ENCODE measurements at regions not wholly inside any gene's neighbourhood (a gene's known extent, or its start where the extent isn't known, plus 50 kb on each side); places are given as distances from the start of the nearest gene placed in this dataset.

GRCh38 chr20:50315586-50316551, 125.2 kb downstream of the CEBPB start:
- Histone ChIP-seq H3K4me3 (ENCODE audit: low read length) (no peak overlapping the region), H3K27ac (ENCODE audit: low read length) (no peak overlapping the region), H3K9ac (ENCODE audit: low read length) (no peak overlapping the region), H3K4me2 (ENCODE audit: low read length) (no peak overlapping the region), H3K36me3 (ENCODE audit: low read depth, low read length) (no peaks in the 10 kb centered on the region), H2AFZ (ENCODE audit: low read length) (no peak overlapping the region), H4K20me1 (ENCODE audit: low read length) (no peaks in the 10 kb centered on the region), H3K27me3 (ENCODE audit: low read length) (no peaks in the 10 kb centered on the region), H3K79me2 (ENCODE audit: low read length) (peaks cover 17% of the 10 kb centered on the region), H3F3A (ENCODE audit: low read length, unreplicated experiment) (no peaks in the 10 kb centered on the region), H3K4me1 (ENCODE audit: insufficient read depth, low read length) (peaks cover 49% of the 10 kb centered on the region), H3K9me2 (replicated peaks; ENCODE audit: low read length) (no peaks in the 10 kb centered on the region), H3K9me3 (ENCODE audit: low read length) (no peaks in the 10 kb centered on the region)
- DNase-seq (no peak), ATAC-seq (no peak)
- intact Hi-C loops (cut with micrococcal nuclease): no loop called here
- no TSS peak for BruUV-seq (replicated peaks)
- TF ChIP-seq CTCF (conservative IDR thresholded peaks at IDR 0.05; ENCODE audit: low read depth, low read length) (no peak), EZH2phosphoT487 (IDR thresholded peaks at IDR 0.05; ENCODE audit: borderline replicate concordance, low read length) (no peak), EZH2 (IDR thresholded peaks at IDR 0.05; ENCODE audit: low read length, unreplicated experiment) (no peak)
- ChIA-PET POLR2A (ENCODE audit: unreplicated experiment) (no interaction called here), CTCF (no interaction called here)

- Histone ChIP-seq H3K4me3 (ENCODE audit: low read length) (no peak overlapping the region), H4K20me1 (ENCODE audit: low read length) (no peaks in the 10 kb centered on the region), H3K9ac (ENCODE audit: low read length) (no peak overlapping the region), H3K4me1 (ENCODE audit: insufficient read depth, low read length) (peaks cover 50% of the 10 kb centered on the region), H3K27me3 (ENCODE audit: low read length) (no peaks in the 10 kb centered on the region), H3F3A (ENCODE audit: low read length, unreplicated experiment) (no peaks in the 10 kb centered on the region), H3K27ac (ENCODE audit: low read length) (no peak overlapping the region), H3K4me2 (ENCODE audit: low read length) (no peak overlapping the region), H2AFZ (ENCODE audit: low read length) (no peak overlapping the region), H3K9me2 (replicated peaks; ENCODE audit: low read length) (no peaks in the 10 kb centered on the region), H3K79me2 (ENCODE audit: low read length) (peaks cover 17% of the 10 kb centered on the region), H3K36me3 (ENCODE audit: low read depth, low read length) (no peaks in the 10 kb centered on the region), H3K9me3 (ENCODE audit: low read length) (no peaks in the 10 kb centered on the region)
- CTCF ChIA-PET: no interaction called here
- DNase-seq: no peak
- TF ChIP-seq EZH2 (IDR thresholded peaks at IDR 0.05; ENCODE audit: low read length, unreplicated experiment): no peak
- no peak for TF ChIP-seq CTCF (conservative IDR thresholded peaks at IDR 0.05; ENCODE audit: low read depth, low read length)
- TF ChIP-seq EZH2phosphoT487 (IDR thresholded peaks at IDR 0.05; ENCODE audit: borderline replicate concordance, low read length): no peak
- intact Hi-C loops (cut with micrococcal nuclease): no loop called here
- POLR2A ChIA-PET (ENCODE audit: unreplicated experiment): no interaction called here
- no TSS peak for BruUV-seq (replicated peaks)
- ATAC-seq: no peak
These were observed 126.5 kb downstream of the CEBPB start for GRCh38 chr20:50317116-50317515.

GRCh38 chr20:50317609-50318008, 127.0 kb downstream of the CEBPB start:
- no peaks in the 10 kb centered on the region for H3F3A ChIP-seq (ENCODE audit: low read length, unreplicated experiment)
- ATAC-seq (no peak), DNase-seq (no peak)
- H4K20me1 ChIP-seq (ENCODE audit: low read length): no peaks in the 10 kb centered on the region
- H3K79me2 ChIP-seq (ENCODE audit: low read length): peaks cover 17% of the 10 kb centered on the region
- no peaks in the 10 kb centered on the region for H3K9me2 ChIP-seq (replicated peaks; ENCODE audit: low read length)
- H3K36me3 ChIP-seq (ENCODE audit: low read depth, low read length): no peaks in the 10 kb centered on the region
- intact Hi-C loops (cut with micrococcal nuclease): no loop called here
- H3K27me3 ChIP-seq (ENCODE audit: low read length): no peaks in the 10 kb centered on the region
- H3K4me2 ChIP-seq (ENCODE audit: low read length): no peak overlapping the region
- no peak overlapping the region for H3K27ac ChIP-seq (ENCODE audit: low read length)
- H3K9ac ChIP-seq (ENCODE audit: low read length): no peak overlapping the region
- BruUV-seq (replicated peaks): no TSS peak
- H2AFZ ChIP-seq (ENCODE audit: low read length): no peak overlapping the region
- no peaks in the 10 kb centered on the region for H3K9me3 ChIP-seq (ENCODE audit: low read length)
- peaks cover 46% of the 10 kb centered on the region for H3K4me1 ChIP-seq (ENCODE audit: insufficient read depth, low read length)
- ChIA-PET POLR2A (ENCODE audit: unreplicated experiment) (no interaction called here), CTCF (no interaction called here)
- H3K4me3 ChIP-seq (ENCODE audit: low read length): no peak overlapping the region
- TF ChIP-seq CTCF (conservative IDR thresholded peaks at IDR 0.05; ENCODE audit: low read depth, low read length) (no peak), EZH2 (IDR thresholded peaks at IDR 0.05; ENCODE audit: low read length, unreplicated experiment) (no peak), EZH2phosphoT487 (IDR thresholded peaks at IDR 0.05; ENCODE audit: borderline replicate concordance, low read length) (no peak)
